ENCODE measurements at regions not wholly inside any gene's neighbourhood (a gene's known extent, or its start where the extent isn't known, plus 50 kb on each side); places are given as distances from the start of the nearest gene placed in this dataset.

DNA sequence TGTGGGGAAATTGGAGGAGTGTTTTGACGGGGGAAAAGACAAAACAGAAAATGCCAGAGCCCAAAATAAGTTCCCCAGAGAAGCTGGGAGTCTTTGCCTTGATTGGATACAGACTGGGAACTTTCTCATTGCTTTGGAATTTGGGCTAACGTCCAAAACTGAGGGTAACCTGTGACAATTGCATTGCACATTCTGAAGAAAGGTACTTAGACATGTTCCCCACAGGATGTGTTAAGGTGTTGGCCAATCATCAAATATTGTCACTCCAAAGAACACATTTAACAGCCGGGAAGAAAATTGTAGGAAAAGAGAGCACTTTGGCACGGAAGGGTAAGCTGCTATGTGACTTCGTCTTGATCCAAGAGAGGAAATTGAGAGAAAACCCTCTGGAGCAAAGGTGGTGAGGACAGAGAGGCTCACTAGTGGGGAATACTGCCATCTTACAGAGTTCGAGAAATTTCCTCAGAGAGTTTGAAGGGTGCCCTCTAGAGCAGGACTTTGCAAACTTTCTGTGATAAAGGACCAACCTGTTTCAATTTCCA, 619.5 kb upstream of the TBL1XR1 start:
- H3K27me3 ChIP-seq (ENCODE audit: control insufficient read depth in 1 of 2, insufficient read depth in 2 of 2, low read length in 2 of 2) = no peaks in the 10 kb centered on the region
- peaks cover 5% of the 10 kb centered on the region for H3K4me1 ChIP-seq (ENCODE audit: control insufficient read depth, insufficient read depth, low read length)
- H3K9me3 ChIP-seq (ENCODE audit: control insufficient read depth in 2 of 2, low read length in 2 of 2) = no peaks in the 10 kb centered on the region
- H3K4me3 ChIP-seq (ENCODE audit: low read length in 2 of 2) = no peak overlapping the region
- H3K36me3 ChIP-seq (ENCODE audit: control insufficient read depth in 2 of 2, insufficient read depth in 2 of 2, low read length in 2 of 2) = no peaks in the 10 kb centered on the region
- H3K9ac ChIP-seq (ENCODE audit: low read length in 2 of 2) = no peak overlapping the region
- peak overlapping the region; percentile 42 for H3K27ac ChIP-seq (ENCODE audit: low read length)

DNA sequence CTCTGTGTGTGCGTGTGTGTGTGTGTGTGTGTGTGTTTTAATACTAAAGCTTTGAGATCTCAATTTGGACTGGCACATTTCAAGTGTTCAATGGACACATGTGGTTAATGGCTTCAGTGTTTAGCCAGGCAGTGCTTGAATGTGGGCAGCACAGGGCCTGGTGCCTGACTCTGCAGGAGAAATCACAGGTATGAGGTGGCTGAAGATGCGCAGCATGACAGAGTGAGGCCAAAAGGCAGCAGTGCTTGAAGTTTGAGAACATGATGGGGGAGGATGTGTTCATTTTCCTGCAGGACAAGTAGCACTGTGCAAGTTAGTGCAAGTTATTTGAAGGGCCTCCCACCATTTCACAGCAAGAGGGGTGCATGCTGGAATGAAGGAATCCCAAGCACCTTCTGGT, 620.5 kb upstream of the TBL1XR1 start:
- H3K4me1 ChIP-seq (ENCODE audit: control insufficient read depth, insufficient read depth, low read length) = peaks cover 5% of the 10 kb centered on the region
- no peaks in the 10 kb centered on the region for H3K9me3 ChIP-seq (ENCODE audit: control insufficient read depth in 2 of 2, low read length in 2 of 2)
- H3K27me3 ChIP-seq (ENCODE audit: control insufficient read depth in 1 of 2, insufficient read depth in 2 of 2, low read length in 2 of 2) = no peaks in the 10 kb centered on the region
- H3K4me3 ChIP-seq (ENCODE audit: low read length in 2 of 2) = no peak overlapping the region
- H3K9ac ChIP-seq (ENCODE audit: low read length in 2 of 2) = no peak overlapping the region
- no peak overlapping the region for H3K27ac ChIP-seq (ENCODE audit: low read length)
- H3K36me3 ChIP-seq (ENCODE audit: control insufficient read depth in 2 of 2, insufficient read depth in 2 of 2, low read length in 2 of 2) = no peaks in the 10 kb centered on the region

DNA sequence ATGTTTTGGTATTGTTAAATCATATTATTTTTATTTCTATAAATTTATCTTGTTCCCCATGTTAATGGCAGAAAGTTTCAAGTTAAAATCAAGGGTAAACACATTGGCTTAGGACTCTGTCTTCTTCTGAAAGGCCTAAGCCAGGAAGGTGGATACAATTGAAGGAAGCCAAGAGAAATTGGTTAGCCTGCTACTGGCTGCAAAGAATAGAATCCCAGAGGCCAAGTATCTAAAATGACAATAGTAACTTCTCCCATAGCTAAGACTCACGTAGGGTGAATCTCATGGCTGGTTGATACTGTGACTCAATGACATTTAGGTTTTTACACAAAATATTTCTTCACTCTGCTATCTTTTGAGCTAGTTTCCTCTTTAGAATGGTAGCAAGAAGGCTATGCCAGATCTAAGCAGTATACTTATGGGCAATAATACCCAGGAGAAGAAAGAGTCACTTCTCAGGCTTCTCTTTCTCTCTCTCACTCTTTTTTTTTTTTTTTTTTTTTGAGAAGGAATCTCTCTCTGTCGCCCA, 621.5 kb upstream of the TBL1XR1 start:
- H3K4me1 ChIP-seq (ENCODE audit: control insufficient read depth, insufficient read depth, low read length) = peaks cover 7% of the 10 kb centered on the region

DNA sequence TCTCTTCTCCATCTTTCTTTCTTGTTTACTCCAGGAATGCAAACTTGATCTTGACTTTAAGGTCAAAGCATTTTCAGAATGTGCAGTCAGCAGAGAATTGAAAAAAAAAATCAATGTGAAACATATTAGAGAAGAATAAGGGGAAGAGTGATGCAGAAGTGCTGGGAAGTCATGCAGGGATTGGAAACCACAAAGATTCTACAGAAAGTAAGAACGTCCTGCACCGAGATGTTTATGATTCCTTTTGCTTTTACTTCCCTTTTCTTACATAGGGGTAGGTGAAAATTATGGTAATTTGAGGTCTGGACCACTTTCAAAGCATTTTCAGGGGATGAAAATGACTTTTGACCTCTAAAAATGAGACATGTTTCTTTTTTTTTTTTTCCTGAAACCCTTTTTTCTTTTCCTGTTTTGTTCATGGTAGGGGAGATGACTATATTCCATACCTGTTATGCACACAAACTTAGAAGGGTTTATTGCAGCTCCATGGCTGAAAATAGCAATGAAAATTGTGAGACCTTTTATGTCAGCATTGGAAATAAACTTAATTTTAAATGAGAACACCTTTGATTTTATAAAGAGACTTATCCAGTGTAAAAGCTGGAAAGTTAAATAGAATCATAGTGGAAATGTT, 623.5 kb upstream of the TBL1XR1 start:
- no peaks in the 10 kb centered on the region for H3K36me3 ChIP-seq (ENCODE audit: control insufficient read depth in 2 of 2, insufficient read depth in 2 of 2, low read length in 2 of 2)
- H3K4me1 ChIP-seq (ENCODE audit: control insufficient read depth, insufficient read depth, low read length) = peaks cover 16% of the 10 kb centered on the region
- H3K27ac ChIP-seq (ENCODE audit: low read length) = no peak overlapping the region
- no peak overlapping the region for H3K9ac ChIP-seq (ENCODE audit: low read length in 2 of 2)
- no peaks in the 10 kb centered on the region for H3K9me3 ChIP-seq (ENCODE audit: control insufficient read depth in 2 of 2, low read length in 2 of 2)
- no peaks in the 10 kb centered on the region for H3K27me3 ChIP-seq (ENCODE audit: control insufficient read depth in 1 of 2, insufficient read depth in 2 of 2, low read length in 2 of 2)
- H3K4me3 ChIP-seq (ENCODE audit: low read length in 2 of 2) = no peak overlapping the region

More for the DNA sequence above, 621.5 kb upstream of the TBL1XR1 start:
- Histone ChIP-seq H3K36me3 (ENCODE audit: control insufficient read depth in 2 of 2, insufficient read depth in 2 of 2, low read length in 2 of 2) (no peaks in the 10 kb centered on the region), H3K9ac (ENCODE audit: low read length in 2 of 2) (no peak overlapping the region), H3K27ac (ENCODE audit: low read length) (no peak overlapping the region), H3K4me3 (ENCODE audit: low read length in 2 of 2) (no peak overlapping the region), H3K9me3 (ENCODE audit: control insufficient read depth in 2 of 2, low read length in 2 of 2) (no peaks in the 10 kb centered on the region), H3K27me3 (ENCODE audit: control insufficient read depth in 1 of 2, insufficient read depth in 2 of 2, low read length in 2 of 2) (no peaks in the 10 kb centered on the region)

DNA sequence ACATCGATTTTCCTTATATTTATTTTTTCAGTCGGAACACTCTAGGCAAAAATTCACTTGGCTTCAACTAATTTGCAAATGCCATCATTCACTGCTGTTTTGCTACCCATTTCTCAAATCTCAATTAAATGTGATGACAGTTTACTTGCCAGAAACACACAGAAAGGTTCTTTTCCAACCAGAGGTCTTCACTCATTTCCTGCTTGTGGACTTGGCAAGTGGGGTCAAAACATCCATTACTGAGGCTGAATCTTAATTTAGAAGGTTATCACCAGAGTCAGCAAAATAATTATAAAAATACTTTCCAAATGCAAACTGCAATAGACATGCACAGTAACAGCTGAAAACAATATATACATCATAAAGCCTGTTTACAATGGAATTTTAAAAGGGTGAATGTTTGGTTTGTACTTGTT, 625.4 kb upstream of the TBL1XR1 start:
- Histone ChIP-seq H3K27ac (ENCODE audit: low read length) (no peak overlapping the region), H3K9me3 (ENCODE audit: control insufficient read depth in 2 of 2, low read length in 2 of 2) (no peaks in the 10 kb centered on the region), H3K36me3 (ENCODE audit: control insufficient read depth in 2 of 2, insufficient read depth in 2 of 2, low read length in 2 of 2) (no peaks in the 10 kb centered on the region), H3K27me3 (ENCODE audit: control insufficient read depth in 1 of 2, insufficient read depth in 2 of 2, low read length in 2 of 2) (no peaks in the 10 kb centered on the region), H3K9ac (ENCODE audit: low read length in 2 of 2) (no peak overlapping the region), H3K4me1 (ENCODE audit: control insufficient read depth, insufficient read depth, low read length) (peaks cover 17% of the 10 kb centered on the region), H3K4me3 (ENCODE audit: low read length in 2 of 2) (no peak overlapping the region)

DNA sequence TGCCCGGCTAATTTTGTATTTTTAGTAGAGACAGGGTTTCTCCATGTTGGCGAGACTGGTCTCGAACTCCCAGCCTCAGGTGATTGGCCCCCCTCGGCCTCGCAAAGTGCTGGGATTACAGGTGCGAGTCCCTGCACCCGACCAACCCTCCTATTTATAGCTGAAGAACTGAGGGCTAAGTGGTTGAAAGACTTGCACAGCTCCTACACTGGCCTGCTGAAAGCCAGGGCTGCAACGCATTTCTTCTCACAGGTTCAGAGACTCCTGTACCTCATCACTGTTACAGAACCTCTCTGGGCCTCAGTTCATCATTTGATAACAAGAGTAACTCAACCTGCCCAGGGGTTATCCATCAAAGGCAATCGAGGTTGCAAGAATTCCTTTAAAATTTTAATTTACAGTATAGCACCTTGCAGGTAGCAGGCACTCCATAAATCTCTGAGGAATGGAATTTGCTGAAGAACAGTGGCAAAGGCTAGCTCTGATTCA, 626.5 kb upstream of the TBL1XR1 start:
- Histone ChIP-seq H3K9ac (ENCODE audit: low read length in 2 of 2) (no peak overlapping the region), H3K4me3 (ENCODE audit: low read length in 2 of 2) (peak overlapping the region in 1 of 2 donors; percentile 40), H3K27ac (ENCODE audit: low read length) (peak overlapping the region; percentile 66), H3K4me1 (ENCODE audit: control insufficient read depth, insufficient read depth, low read length) (peaks cover 17% of the 10 kb centered on the region), H3K9me3 (ENCODE audit: control insufficient read depth in 2 of 2, low read length in 2 of 2) (no peaks in the 10 kb centered on the region), H3K27me3 (ENCODE audit: control insufficient read depth in 1 of 2, insufficient read depth in 2 of 2, low read length in 2 of 2) (no peaks in the 10 kb centered on the region), H3K36me3 (ENCODE audit: control insufficient read depth in 2 of 2, insufficient read depth in 2 of 2, low read length in 2 of 2) (no peaks in the 10 kb centered on the region)

DNA sequence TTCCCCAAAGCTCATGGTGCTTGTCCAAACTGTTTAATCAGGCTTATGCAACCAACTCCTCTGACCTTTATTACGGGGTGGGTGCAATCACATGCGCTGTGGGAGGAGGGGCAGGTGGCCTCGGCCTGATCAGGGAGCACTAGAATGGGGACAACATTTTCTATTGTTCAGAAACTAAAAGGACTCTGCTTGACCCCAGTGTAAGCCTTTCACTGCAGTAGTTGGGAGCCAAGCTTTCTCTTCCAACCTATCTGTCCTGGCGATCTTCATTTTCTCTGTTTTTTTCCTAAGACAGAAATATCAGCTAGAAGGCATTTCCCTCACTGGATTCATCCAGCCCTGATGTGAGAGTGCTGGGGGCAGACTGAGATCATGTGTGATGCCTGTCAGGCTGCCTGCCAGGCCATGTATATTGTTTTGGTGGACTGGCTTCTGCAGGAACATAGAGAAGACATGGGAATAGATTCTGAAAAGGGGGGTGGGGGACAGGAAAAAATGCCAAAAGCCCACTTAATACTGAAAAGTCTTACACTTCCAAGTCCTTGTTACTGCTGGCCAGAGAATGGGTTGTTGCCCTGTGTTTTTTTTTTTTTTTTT, 627.0 kb upstream of the TBL1XR1 start:
- H3K9me3 ChIP-seq (ENCODE audit: control insufficient read depth in 2 of 2, low read length in 2 of 2) = no peaks in the 10 kb centered on the region
- peak overlapping the region; percentile 66 for H3K27ac ChIP-seq (ENCODE audit: low read length)
- H3K9ac ChIP-seq (ENCODE audit: low read length in 2 of 2) = peak overlapping the region in 1 of 2 donors; percentile 48
- peaks cover 18% of the 10 kb centered on the region for H3K4me1 ChIP-seq (ENCODE audit: control insufficient read depth, insufficient read depth, low read length)
- peak overlapping the region; percentile 33 to 40 for H3K4me3 ChIP-seq (ENCODE audit: low read length in 2 of 2)
- H3K27me3 ChIP-seq (ENCODE audit: control insufficient read depth in 1 of 2, insufficient read depth in 2 of 2, low read length in 2 of 2) = no peaks in the 10 kb centered on the region
- H3K36me3 ChIP-seq (ENCODE audit: control insufficient read depth in 2 of 2, insufficient read depth in 2 of 2, low read length in 2 of 2) = no peaks in the 10 kb centered on the region

DNA sequence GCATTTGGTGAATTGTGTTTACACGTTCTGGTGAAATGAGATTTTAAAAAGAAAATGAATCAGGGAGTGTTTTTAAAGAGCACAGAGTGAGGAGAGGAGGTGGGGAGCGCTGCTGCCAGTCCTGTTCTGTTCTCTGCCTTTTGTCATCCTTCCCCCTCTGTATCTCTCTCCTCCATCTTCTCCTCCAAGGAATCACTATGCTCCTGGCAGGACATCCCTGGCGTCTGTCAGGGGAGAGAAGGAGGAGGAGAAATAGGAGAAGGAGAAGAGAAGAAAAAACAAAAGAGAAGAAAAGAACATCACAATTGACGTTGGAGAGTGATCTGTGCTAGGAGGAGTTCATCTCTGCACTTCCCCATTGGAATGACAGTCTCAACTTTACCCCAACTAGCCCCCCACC, 627.6 kb upstream of the TBL1XR1 start:
- Histone ChIP-seq H3K27ac (ENCODE audit: low read length) (peak overlapping the region; percentile 66), H3K9ac (ENCODE audit: low read length in 2 of 2) (peak overlapping the region in 1 of 2 donors; percentile 37), H3K27me3 (ENCODE audit: control insufficient read depth in 1 of 2, insufficient read depth in 2 of 2, low read length in 2 of 2) (no peaks in the 10 kb centered on the region), H3K4me1 (ENCODE audit: control insufficient read depth, insufficient read depth, low read length) (peaks cover 23% of the 10 kb centered on the region), H3K9me3 (ENCODE audit: control insufficient read depth in 2 of 2, low read length in 2 of 2) (no peaks in the 10 kb centered on the region), H3K36me3 (ENCODE audit: control insufficient read depth in 2 of 2, insufficient read depth in 2 of 2, low read length in 2 of 2) (no peaks in the 10 kb centered on the region), H3K4me3 (ENCODE audit: low read length in 2 of 2) (peak overlapping the region in 1 of 2 donors; percentile 40)

DNA sequence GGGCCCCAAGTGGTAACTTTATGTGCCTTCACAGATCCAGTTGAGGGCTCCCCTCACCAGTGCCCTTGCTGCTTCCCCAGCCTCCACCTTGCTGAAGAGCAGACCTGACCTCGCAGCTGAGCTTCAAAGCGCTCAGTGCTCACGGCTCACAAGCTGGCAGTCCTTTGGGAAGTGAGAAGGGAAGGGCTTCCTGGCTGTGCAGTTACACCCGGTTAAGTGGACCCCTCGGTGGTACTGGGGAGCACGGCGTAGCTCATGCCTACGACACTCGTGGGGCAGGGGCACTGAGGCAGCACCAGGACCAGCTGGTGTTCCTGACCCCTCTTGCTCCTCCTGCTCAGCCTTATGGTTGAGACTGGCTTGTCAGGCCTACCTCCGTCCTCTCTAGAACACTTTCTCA, 629.0 kb upstream of the TBL1XR1 start:
- peak overlapping the region; percentile 4 for H3K27ac ChIP-seq (ENCODE audit: low read length)
- H3K4me3 ChIP-seq (ENCODE audit: low read length in 2 of 2) = no peak overlapping the region
- H3K9ac ChIP-seq (ENCODE audit: low read length in 2 of 2) = no peak overlapping the region
- H3K9me3 ChIP-seq (ENCODE audit: control insufficient read depth in 2 of 2, low read length in 2 of 2) = no peaks in the 10 kb centered on the region
- no peaks in the 10 kb centered on the region for H3K36me3 ChIP-seq (ENCODE audit: control insufficient read depth in 2 of 2, insufficient read depth in 2 of 2, low read length in 2 of 2)
- peaks cover 31% of the 10 kb centered on the region for H3K4me1 ChIP-seq (ENCODE audit: control insufficient read depth, insufficient read depth, low read length)
- no peaks in the 10 kb centered on the region for H3K27me3 ChIP-seq (ENCODE audit: control insufficient read depth in 1 of 2, insufficient read depth in 2 of 2, low read length in 2 of 2)

DNA sequence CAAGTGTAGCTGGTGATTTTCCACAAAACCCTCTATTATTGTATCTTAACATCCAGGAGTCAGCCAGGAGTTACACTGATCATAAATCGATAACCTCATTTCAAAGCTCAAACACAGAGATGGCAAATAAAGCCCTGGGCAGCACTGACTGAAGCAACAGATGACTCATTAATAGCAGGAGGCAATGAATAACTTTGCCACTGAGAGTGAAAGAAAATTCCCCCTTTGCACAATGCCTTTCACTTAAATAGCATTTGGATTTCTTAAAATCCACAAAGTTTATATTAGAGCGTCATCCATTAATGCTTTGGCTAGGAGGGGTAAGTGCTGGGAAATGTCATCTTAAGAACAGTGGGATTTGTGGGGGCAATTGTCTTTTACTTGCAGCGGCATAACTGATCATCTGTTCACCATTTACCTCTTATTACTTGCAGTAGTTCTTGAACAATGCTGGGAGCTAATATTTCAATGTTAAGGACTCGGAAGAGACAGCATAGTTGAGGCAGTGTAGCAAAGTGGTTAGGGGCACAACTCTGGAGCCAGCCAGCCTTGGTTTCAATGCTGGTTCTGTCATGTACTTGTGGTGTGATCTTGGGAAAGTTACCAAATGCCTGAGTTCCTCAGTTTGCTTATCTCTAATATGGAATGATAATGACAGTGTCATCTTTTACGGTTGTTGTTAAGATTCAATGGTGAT, 630.4 kb upstream of the TBL1XR1 start:
- Histone ChIP-seq H3K4me1 (ENCODE audit: control insufficient read depth, insufficient read depth, low read length) (peaks cover 31% of the 10 kb centered on the region), H3K4me3 (ENCODE audit: low read length in 2 of 2) (peak overlapping the region in 1 of 2 donors; percentile 37), H3K36me3 (ENCODE audit: control insufficient read depth in 2 of 2, insufficient read depth in 2 of 2, low read length in 2 of 2) (no peaks in the 10 kb centered on the region), H3K9ac (ENCODE audit: low read length in 2 of 2) (peak overlapping the region in 1 of 2 donors; percentile 54), H3K27me3 (ENCODE audit: control insufficient read depth in 1 of 2, insufficient read depth in 2 of 2, low read length in 2 of 2) (no peaks in the 10 kb centered on the region), H3K27ac (ENCODE audit: low read length) (peak overlapping the region; percentile 4), H3K9me3 (ENCODE audit: control insufficient read depth in 2 of 2, low read length in 2 of 2) (no peaks in the 10 kb centered on the region)

All from stomach smooth muscle (tissue), 2 donors.